ENCODE measurements at regions not wholly inside any gene's neighbourhood (a gene's known extent, or its start where the extent isn't known, plus 50 kb on each side); places are given as distances from the start of the nearest gene placed in this dataset.

GRCh38 chr12:24668563-24668962, 280.3 kb downstream of the BCAT1 start:
- TF ChIP-seq CTCF (IDR thresholded peaks at IDR 0.05; ENCODE audit: insufficient read depth, low read length, poor library complexity, severe bottlenecking): no peak
- TF ChIP-seq EZH2phosphoT487 (conservative IDR thresholded peaks at IDR 0.05; ENCODE audit: low read length): no peak
